Retinal pigment epithelial cell (primary cell): ENCODE measurements at regions not wholly inside any gene's neighbourhood (a gene's known extent, or its start where the extent isn't known, plus 50 kb on each side); places are given as distances from the start of the nearest gene placed in this dataset.
"Not testable (repeated sequence)": the region's sequence is repeated elsewhere in the genome, so short reads cannot be mapped to it uniquely, and the experiment has no call there.

Source experiments
- DNase-seq: peaks from one replicate; pipeline ENCODE4 v3.0.0-alpha.2; 2010; ENCODE audit warnings: low read depth
- H3K4me3 ChIP-seq: 2 replicates; pipeline ENCODE4 v1.5.1; 2011; ENCODE audit warnings: mild to moderate bottlenecking, low read length, control low read depth, moderate library complexity
- TF ChIP-seq, protein P1 (sequence below): conservative IDR thresholded peaks from 2 replicates; pipeline ENCODE4 v1.5.1; 2011; ENCODE audit warnings: low read depth, low read length, control low read depth, inconsistent platforms

DNA sequence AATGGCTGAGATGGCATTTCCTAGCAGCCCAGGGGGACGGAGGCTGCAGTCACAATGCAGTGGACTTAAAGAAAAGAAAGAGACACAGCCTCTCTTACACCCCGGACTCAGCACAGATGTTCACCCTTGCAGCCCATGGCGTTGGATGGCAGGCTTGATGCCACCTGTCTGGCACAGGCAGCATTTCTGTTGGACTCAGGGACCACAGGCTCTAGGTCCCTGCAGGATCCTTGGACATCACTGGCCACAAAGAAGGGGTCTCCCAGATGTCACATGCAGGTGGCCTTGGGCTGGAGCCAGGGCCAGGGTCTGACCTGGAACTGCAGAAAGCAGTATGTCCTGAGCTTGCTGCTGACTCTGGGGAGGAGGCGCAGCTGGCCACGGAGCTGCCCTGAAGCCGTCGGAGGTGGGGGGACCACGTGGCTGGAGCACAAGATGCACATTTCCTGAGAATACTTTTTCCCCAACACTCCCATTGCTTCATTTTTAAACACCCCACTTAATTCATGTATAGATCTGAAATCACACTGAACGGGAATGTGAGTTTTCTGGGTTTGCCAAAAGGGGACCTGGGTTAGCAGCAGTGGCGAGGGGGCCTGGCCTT lies 102.3 kb upstream of the SULF2 start:
- TF ChIP-seq, protein P1, sequence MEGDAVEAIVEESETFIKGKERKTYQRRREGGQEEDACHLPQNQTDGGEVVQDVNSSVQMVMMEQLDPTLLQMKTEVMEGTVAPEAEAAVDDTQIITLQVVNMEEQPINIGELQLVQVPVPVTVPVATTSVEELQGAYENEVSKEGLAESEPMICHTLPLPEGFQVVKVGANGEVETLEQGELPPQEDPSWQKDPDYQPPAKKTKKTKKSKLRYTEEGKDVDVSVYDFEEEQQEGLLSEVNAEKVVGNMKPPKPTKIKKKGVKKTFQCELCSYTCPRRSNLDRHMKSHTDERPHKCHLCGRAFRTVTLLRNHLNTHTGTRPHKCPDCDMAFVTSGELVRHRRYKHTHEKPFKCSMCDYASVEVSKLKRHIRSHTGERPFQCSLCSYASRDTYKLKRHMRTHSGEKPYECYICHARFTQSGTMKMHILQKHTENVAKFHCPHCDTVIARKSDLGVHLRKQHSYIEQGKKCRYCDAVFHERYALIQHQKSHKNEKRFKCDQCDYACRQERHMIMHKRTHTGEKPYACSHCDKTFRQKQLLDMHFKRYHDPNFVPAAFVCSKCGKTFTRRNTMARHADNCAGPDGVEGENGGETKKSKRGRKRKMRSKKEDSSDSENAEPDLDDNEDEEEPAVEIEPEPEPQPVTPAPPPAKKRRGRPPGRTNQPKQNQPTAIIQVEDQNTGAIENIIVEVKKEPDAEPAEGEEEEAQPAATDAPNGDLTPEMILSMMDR: no peak
- no peak for DNase-seq
- no peak overlapping the region for H3K4me3 ChIP-seq

DNA sequence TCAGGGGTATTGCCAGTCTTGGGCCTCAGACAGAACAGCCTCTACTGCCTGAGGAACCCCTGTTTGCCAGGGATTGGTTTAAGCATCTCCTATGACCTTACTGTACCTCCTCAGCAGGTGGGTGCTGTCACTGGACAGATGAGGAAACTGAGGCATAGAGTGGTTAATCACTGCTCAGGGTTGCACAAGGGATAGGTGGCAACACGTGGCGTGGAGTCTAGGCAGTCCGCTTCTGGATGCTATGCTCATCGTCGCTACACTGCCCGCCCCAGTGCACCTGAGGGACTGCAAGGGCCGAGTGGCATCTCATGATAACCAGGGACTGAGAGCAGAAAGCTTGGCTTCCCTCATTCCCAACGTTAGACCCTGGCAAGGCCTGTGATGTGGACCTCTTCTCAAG lies 101.8 kb upstream of the SULF2 start:
- no peak for DNase-seq
- no peak overlapping the region for H3K4me3 ChIP-seq
- TF ChIP-seq, protein P1: no peak

DNA sequence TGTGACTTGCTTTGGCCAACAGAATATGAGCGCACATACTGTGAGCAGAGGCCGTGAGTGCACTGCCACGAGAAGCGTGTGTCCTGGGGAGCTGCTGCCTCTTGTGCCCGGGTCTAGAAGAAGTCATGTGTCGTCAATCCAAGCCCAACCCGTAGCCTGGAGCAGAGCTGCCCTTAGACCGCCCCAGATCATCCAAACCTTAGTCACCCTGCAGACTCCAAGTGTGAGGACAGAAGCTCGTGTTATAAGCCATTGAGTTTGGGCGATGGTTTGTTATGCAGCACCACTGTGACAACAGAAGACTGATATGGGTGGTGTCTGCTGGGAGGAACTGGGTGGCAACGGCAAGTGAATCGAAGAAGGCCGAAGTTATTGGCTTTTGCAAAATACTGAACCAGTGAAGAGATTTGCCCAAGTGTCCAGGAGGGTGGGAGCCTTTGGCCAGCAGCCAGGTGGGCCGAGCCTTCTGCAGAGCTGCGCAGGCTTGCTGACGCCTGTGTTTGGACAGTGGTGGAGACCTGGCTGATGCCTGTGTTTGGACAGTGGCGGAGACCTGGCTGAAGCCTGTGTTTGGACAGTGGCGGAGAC lies 101.3 kb upstream of the SULF2 start:
- TF ChIP-seq, protein P1: no peak
- no peak for DNase-seq
- H3K4me3 ChIP-seq: no peak overlapping the region

DNA sequence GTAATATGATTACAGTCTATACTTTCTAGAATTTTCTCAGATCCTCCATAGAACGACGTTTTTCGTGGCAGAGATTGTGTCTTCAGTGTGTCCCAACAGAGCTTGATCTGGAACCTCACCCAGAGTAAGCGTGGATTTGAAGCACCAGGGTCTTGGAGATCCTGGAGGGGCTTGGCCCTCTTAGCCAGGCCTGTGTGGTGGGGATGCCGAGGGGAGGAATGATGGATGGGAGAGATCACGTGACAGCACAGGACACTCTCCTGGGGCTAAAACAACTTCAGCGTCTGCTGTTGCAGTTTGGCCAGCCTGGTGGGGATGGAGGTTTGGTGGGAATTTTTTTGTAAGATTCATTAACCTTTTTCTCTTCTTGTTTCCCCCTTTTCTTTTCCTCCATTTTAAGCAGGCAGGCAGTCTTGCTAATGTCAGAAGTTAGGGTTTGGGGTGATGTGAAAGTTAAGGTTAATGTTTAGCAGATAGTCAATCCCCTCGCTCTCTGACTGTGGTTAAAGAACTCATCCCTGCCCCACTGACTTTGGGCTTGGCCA lies 100.7 kb upstream of the SULF2 start:
- no peak for DNase-seq
- TF ChIP-seq, protein P1: no peak
- no peak overlapping the region for H3K4me3 ChIP-seq

DNA sequence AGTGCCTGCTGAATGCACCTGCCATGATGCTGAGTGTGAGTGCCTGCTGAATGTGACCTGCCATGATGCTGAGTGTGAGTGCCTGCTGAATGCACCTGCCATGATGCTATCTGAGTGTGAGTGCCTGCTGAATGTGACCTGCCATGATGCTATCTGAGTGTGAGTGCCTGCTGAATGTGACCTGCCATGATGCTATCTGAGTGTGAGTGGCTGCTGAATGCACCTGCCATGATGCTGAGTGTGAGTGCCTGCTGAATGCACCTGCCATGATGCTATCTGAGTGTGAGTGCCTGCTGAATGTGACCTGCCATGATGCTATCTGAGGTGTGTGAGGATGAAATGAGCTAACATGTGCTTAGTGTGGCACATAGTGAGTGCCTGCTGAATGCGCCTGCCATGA lies 98.7 kb upstream of the SULF2 start:
- not testable (repeated sequence) for DNase-seq, H3K4me3 ChIP-seq

DNA sequence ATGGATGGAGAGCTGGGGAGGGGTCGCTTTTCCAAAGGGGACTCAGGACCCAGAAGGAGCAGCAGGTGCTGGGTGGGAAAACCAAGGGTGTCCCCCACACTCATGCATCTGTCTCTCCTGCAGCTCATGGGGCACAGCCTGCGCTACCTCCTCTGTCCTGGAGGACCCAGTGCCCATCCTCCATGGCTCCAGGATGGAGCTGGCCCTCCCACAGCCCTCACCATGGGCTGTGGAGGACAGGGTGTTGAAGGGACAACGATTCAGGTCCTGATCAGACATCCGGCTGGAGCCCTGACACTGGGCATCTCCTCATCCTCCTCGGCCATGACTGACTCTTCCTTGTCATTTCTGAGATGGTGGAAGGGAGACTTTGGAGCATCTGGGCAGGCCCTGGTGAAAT lies 97.9 kb upstream of the SULF2 start:
- no peak overlapping the region for H3K4me3 ChIP-seq
- TF ChIP-seq, protein P1: no peak
- no peak for DNase-seq

DNA sequence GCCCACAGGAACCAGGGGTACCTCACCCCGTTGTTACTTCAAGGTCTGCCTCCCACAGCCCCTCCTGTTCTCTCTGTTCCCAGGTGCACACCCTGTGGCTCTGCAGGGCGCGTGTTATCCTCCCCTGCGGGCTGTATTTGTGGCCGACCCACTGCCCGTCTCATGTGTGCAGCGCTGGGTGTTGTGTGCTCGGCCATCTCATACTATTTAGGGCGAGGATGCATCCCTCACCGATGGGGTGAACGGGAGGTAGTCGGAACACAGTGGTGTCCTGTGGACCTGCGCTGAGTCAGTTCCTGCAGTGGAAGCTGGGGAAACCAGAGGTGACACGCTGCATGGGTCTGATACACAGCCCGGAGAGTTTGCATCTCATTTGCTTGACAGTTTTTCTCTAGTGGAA lies 94.5 kb upstream of the SULF2 start:
- no peak overlapping the region for H3K4me3 ChIP-seq
- TF ChIP-seq, protein P1: no peak
- DNase-seq: no peak
